Loucy (cell line): ENCODE measurements at regions not wholly inside any gene's neighbourhood (a gene's known extent, or its start where the extent isn't known, plus 50 kb on each side); places are given as distances from the start of the nearest gene placed in this dataset.

Experiments
- H2AFZ ChIP-seq: fragments of 200-600 bp; sonication (generic); 2 replicates; pipeline ENCODE4 v1.6.0; 2016; ENCODE audit warnings: antibody characterized with exemption, mild to moderate bottlenecking, low read length, moderate library complexity
- H3F3A ChIP-seq: fragments of 200-600 bp; 2 replicates; pipeline ENCODE4 v1.6.0; 2016; ENCODE audit warnings: antibody characterized with exemption, low read depth, mild to moderate bottlenecking
- H3K27me3 ChIP-seq: fragments of 200-600 bp; sonication (generic); 2 replicates; pipeline ENCODE4 v1.6.1; 2014; ENCODE audit warnings: low read length, mild to moderate bottlenecking; ENCODE audit not compliant: insufficient read depth, poor library complexity, severe bottlenecking
- H3K36me3 ChIP-seq: fragments of 200-600 bp; sonication (generic); 2 replicates; pipeline ENCODE4 v1.6.1; 2016; ENCODE audit warnings: low read length; ENCODE audit not compliant: insufficient read depth
- H3K4me1 ChIP-seq: fragments of 200-600 bp; sonication (generic); 2 replicates; pipeline ENCODE4 v1.5.1; 2014; ENCODE audit warnings: low read length, mild to moderate bottlenecking; ENCODE audit not compliant: insufficient read depth, poor library complexity, severe bottlenecking
- H3K4me2 ChIP-seq: fragments of 200-600 bp; sonication (generic); 2 replicates; pipeline ENCODE4 v1.6.0; 2014; ENCODE audit warnings: antibody characterized with exemption, low read length, low read depth, mild to moderate bottlenecking; ENCODE audit not compliant: poor library complexity, severe bottlenecking
- H3K4me3 ChIP-seq: fragments of 200-600 bp; sonication (generic); 2 replicates; pipeline ENCODE4 v1.5.1; 2014; ENCODE audit warnings: low read length, mild to moderate bottlenecking, mixed read lengths; ENCODE audit not compliant: poor library complexity, severe bottlenecking
- H3K79me2 ChIP-seq: fragments of 200-600 bp; sonication (generic); 2 replicates; pipeline ENCODE4 v1.6.1; 2014; ENCODE audit warnings: low read length; ENCODE audit not compliant: insufficient read depth
- H3K9ac ChIP-seq: fragments of 200-600 bp; sonication (generic); 2 replicates; pipeline ENCODE4 v1.6.0; 2014; ENCODE audit warnings: mild to moderate bottlenecking, low read depth, low read length, moderate library complexity; ENCODE audit not compliant: poor library complexity, severe bottlenecking
- H3K9me2 ChIP-seq: fragments of 200-600 bp; sonication (generic); replicated peaks from 2 replicates; pipeline ENCODE4 v1.6.1; 2016; ENCODE audit warnings: low read depth, low read length, mixed read lengths
- H3K9me3 ChIP-seq: fragments of 200-600 bp; sonication (generic); 2 replicates; pipeline ENCODE4 v1.6.1; 2014; ENCODE audit warnings: mild to moderate bottlenecking, antibody characterized with exemption, low read length, low read depth; ENCODE audit not compliant: insufficient read depth
- H4K20me1 ChIP-seq: fragments of 200-600 bp; sonication (generic); 2 replicates; pipeline ENCODE4 v1.6.0; 2014; ENCODE audit warnings: antibody characterized with exemption, low read length, mild to moderate bottlenecking; ENCODE audit not compliant: insufficient read depth, poor library complexity, severe bottlenecking
- EZH2phosphoT487 ChIP-seq: fragments of 200-600 bp; IDR thresholded peaks from 2 replicates; pipeline ENCODE4 v1.6.1; 2018; ENCODE audit warnings: antibody characterized with exemption, mild to moderate bottlenecking, moderate library complexity, borderline replicate concordance
- TF ChIP-seq, protein P1 (sequence below): fragments of 200-600 bp; sonication (generic); conservative IDR thresholded peaks from 2 replicates; pipeline ENCODE4 v1.5.1; 2014; ENCODE audit warnings: mild to moderate bottlenecking, antibody characterized with exemption, low read length

DNA sequence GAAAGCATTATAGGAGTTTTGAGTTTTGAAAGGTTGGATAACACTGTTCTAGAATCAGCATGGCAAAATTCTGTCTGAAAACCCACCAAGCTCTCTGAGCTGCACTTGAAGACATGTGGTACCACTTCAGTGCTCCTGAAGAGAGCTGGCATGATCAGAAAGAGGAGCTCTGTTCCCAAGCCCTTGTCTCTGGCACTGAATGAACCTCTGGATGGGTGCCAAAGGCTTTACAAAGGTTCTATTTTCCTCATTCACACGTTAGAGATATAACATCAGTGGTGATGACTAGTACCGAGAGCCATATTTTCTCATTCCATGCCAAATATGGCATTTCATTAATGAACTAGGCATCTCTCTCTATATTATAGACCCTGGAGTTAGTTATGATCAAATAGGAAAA is 301.8 kb upstream of the ID4 start:
- Histone ChIP-seq H3K4me2 (no peak overlapping the region), H3K9ac (no peak overlapping the region), H3K36me3 (no peaks in the 10 kb centered on the region), H3K9me3 (no peaks in the 10 kb centered on the region), H4K20me1 (no peaks in the 10 kb centered on the region), H3K4me1 (no peaks in the 10 kb centered on the region), H3K9me2 (no peaks in the 10 kb centered on the region), H2AFZ (no peak overlapping the region), H3K79me2 (no peaks in the 10 kb centered on the region), H3K27me3 (no peaks in the 10 kb centered on the region), H3K4me3 (no peak overlapping the region), H3F3A (no peaks in the 10 kb centered on the region)
- TF ChIP-seq, protein P1, sequence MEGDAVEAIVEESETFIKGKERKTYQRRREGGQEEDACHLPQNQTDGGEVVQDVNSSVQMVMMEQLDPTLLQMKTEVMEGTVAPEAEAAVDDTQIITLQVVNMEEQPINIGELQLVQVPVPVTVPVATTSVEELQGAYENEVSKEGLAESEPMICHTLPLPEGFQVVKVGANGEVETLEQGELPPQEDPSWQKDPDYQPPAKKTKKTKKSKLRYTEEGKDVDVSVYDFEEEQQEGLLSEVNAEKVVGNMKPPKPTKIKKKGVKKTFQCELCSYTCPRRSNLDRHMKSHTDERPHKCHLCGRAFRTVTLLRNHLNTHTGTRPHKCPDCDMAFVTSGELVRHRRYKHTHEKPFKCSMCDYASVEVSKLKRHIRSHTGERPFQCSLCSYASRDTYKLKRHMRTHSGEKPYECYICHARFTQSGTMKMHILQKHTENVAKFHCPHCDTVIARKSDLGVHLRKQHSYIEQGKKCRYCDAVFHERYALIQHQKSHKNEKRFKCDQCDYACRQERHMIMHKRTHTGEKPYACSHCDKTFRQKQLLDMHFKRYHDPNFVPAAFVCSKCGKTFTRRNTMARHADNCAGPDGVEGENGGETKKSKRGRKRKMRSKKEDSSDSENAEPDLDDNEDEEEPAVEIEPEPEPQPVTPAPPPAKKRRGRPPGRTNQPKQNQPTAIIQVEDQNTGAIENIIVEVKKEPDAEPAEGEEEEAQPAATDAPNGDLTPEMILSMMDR, result no peak
- no peak for TF ChIP-seq EZH2phosphoT487

DNA sequence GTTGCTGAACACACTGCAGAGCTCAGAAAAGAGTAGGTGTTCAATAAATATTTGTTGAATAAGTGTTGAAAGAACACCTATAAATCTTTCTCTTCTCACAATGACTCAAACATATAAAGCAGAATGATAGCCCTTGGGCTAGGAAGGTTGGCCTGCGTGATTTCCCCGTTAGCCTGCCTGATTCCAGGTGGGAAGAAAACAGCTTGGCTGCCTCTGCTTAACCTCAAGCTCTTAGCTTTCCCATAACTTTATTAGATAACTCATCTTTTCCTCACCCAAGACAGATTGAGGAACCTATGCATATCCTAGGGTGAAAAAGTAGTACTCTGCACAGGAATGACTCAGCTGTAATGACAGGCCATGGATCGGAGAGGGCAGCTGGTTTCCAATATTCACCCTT is 300.3 kb upstream of the ID4 start:
- H3K4me1 ChIP-seq, result no peaks in the 10 kb centered on the region
- no peaks in the 10 kb centered on the region for H3K27me3 ChIP-seq
- H3K4me2 ChIP-seq, result no peak overlapping the region
- no peaks in the 10 kb centered on the region for H3K9me3 ChIP-seq
- no peaks in the 10 kb centered on the region for H3K79me2 ChIP-seq
- H3F3A ChIP-seq, result no peaks in the 10 kb centered on the region
- no peak for TF ChIP-seq EZH2phosphoT487
- no peaks in the 10 kb centered on the region for H4K20me1 ChIP-seq
- no peak overlapping the region for H3K4me3 ChIP-seq
- H3K36me3 ChIP-seq, result no peaks in the 10 kb centered on the region
- H2AFZ ChIP-seq, result no peak overlapping the region
- no peaks in the 10 kb centered on the region for H3K9me2 ChIP-seq
- no peak overlapping the region for H3K9ac ChIP-seq

DNA sequence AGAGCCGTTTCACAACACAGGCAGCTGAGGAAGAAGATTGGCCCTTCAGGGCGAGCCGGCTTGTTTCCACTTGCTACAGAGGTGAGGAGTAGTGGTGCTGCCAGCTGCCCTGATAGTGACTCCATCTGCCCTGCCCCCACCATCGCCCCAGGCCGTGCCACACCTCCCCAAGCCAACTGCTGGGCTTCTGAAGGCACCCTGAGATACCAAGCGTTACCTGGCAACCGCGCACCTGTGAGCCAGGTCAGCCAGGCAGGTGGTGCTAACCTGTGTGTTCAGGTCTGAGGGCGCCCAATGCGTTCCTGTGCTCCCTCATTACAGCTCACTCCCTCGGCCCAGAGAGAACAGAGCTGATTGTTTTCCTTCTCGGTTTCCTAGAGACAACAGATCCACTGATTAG is 299.1 kb upstream of the ID4 start:
- H2AFZ ChIP-seq, result no peak overlapping the region
- no peaks in the 10 kb centered on the region for H3K9me2 ChIP-seq
- no peaks in the 10 kb centered on the region for H4K20me1 ChIP-seq
- no peaks in the 10 kb centered on the region for H3F3A ChIP-seq
- H3K4me1 ChIP-seq, result no peaks in the 10 kb centered on the region
- no peak overlapping the region for H3K4me3 ChIP-seq
- no peaks in the 10 kb centered on the region for H3K79me2 ChIP-seq
- H3K27me3 ChIP-seq, result no peaks in the 10 kb centered on the region
- no peak overlapping the region for H3K4me2 ChIP-seq
- no peaks in the 10 kb centered on the region for H3K36me3 ChIP-seq
- TF ChIP-seq, protein P1, result no peak
- no peak for TF ChIP-seq EZH2phosphoT487
- no peaks in the 10 kb centered on the region for H3K9me3 ChIP-seq
- no peak overlapping the region for H3K9ac ChIP-seq

DNA sequence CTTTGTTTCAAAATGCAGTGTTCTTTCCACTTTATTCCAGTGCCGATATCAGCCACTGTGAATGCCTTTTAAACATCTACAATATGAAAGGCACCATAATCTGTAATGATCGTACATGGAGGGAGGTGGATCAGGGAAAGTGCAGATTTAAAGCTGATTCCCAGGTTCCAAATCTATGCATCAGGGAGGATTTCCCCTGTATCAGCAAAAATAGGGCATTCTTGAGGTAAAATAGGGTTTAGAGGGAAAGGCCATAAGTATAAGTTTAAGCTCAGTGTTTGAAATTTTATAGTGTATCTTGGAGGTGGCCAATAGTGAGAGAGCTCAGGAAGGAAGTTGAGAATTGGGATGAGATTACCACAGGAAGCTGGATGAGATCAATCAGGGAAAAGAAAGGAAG is 289.7 kb upstream of the ID4 start:
- Histone ChIP-seq H3F3A (no peaks in the 10 kb centered on the region), H3K36me3 (no peaks in the 10 kb centered on the region), H3K4me2 (no peak overlapping the region), H2AFZ (no peak overlapping the region), H4K20me1 (no peaks in the 10 kb centered on the region), H3K9me3 (no peaks in the 10 kb centered on the region), H3K9ac (no peak overlapping the region), H3K4me1 (no peaks in the 10 kb centered on the region), H3K9me2 (no peaks in the 10 kb centered on the region), H3K4me3 (no peak overlapping the region), H3K79me2 (no peaks in the 10 kb centered on the region), H3K27me3 (no peaks in the 10 kb centered on the region)
- TF ChIP-seq, protein P1, result no peak
- TF ChIP-seq EZH2phosphoT487, result no peak
